Ammon's horn (tissue), 1 donor: ENCODE measurements at regions not wholly inside any gene's neighbourhood (a gene's known extent, or its start where the extent isn't known, plus 50 kb on each side); places are given as distances from the start of the nearest gene placed in this dataset.
A peak's percentile ranks its signal among the peaks of the same experiment; 100 is the strongest.

Experiments
- DNase-seq: peaks from one replicate; pipeline ENCODE4 v3.0.0-alpha.2; 2016; ENCODE audit warnings: low spot score

GRCh38 chr5:5951953-5952352 is 426.4 kb downstream of the MED10 start:
- DNase-seq = no peak

DNA sequence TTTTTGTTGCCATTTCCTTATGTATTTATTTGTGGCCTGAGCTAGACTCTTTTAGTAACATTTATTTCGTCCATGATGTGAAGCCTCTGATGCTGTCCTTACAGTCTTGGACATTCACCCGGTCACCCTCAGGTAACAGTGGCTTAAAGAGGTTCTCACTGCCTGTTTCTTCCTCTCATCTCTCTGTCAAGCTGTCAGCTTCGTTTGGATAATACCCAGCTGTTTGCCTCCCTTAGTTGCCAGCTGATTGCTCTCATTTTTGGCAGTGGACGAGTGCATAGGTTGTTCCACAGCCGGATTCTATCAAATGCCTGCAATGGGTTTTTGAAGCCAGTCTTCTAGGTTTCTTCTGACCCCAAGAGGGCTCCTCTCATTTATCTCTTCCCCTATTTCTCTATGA is 427.7 kb downstream of the MED10 start:
- no peak for DNase-seq

DNA sequence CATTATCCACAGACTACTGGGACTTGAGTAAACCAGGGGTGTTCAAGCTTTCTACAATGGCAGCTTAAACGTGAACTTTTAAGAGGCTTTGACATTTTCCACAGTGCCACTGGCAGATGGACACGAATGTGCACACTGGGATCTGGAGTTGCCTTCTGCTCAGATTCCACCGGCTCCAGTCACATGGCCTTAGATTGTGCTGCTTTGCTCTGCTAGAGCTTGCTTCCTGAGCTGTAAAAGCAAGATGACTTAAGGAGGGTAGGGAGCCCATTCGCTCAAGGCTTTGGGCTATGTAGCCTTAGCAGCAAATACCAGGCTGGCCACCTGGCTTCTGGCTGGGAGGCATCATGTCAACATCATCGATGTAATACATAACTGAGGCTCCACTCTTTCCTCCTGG is 436.9 kb downstream of the MED10 start:
- no peak for DNase-seq

DNA sequence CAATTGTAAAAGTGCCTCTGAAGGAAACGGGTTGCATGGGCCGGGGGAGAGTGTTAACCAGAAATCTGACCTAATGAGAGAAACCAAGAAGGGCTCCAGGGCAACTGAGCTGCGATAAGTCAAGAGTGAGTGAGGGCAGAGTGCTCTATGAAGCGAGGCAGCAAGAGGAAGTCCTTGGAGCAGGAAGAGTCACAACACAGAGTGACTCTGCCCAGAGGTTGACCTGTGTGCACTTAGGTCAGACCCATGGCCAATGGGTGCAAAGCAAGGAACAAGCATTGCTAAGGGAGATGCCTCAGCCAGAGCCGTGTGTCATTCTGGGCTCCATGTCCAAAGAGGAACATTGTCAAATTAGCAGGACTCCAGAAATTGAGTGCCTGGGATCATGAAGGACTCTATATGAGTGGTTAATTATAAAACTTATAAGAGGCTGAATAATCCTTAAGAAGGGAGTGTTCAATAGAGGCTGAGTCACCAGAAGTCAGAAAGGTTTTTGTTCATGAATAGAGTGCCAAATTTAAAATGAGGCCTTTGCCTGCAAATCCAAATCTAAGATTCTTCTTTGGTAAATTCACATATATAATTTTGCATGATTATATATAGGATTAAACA is 438.5 kb downstream of the MED10 start:
- DNase-seq = no peak

DNA sequence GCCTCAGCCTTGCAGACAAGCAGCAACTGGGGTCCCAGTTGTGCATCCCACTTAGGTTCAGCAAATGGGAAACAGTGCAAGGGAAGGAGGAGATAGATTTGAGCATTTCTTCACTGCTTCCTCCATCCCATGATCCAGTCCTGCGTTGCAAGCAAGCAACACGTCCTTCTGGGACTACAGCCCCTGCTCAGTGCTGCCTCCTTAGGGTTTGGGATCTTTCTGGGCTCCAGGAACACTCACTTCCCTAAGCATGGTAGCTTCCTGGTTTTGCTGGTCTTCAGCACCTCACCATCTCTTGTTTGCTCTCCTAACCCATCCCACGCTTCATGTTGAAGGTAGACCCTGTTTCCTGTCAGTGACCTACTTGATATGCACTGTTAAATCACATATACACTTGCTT is 444.7 kb downstream of the MED10 start:
- DNase-seq = no peak

- no peak for DNase-seq
These were observed 445.5 kb downstream of the MED10 start for GRCh38 chr5:5932824-5933223.

- DNase-seq = peak; percentile 15
These were observed 447.8 kb downstream of the MED10 start for GRCh38 chr5:5930561-5930960.

- DNase-seq = peak; percentile 30
These were observed 448.9 kb downstream of the MED10 start for GRCh38 chr5:5929291-5930020.

GRCh38 chr5:5925191-5925590 is 453.2 kb downstream of the MED10 start:
- no peak for DNase-seq

GRCh38 chr5:5919411-5919810 is 458.9 kb downstream of the MED10 start:
- DNase-seq = no peak

DNA sequence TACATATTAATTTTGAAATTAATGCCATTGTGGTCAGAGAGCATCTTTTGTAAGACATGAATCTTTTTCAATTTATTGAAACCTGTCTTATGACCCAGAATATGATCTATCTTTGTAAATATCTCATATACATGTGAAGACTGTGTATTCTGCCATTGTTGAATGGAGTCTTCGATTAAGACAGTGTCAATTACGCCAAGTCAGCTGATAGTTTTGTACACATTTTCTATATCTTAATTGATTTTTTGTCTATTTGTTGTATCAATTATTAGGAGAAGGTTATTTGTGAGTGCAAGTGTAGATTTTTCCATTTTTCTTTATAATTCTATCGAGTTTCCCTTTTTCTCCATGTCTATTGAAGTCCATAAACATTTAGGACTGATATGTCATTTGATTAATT is 471.6 kb downstream of the MED10 start:
- DNase-seq = no peak

GRCh38 chr5:5905186-5905585 is 473.2 kb downstream of the MED10 start:
- DNase-seq = no peak

GRCh38 chr5:5904113-5904512 is 474.2 kb downstream of the MED10 start:
- no peak for DNase-seq

DNA sequence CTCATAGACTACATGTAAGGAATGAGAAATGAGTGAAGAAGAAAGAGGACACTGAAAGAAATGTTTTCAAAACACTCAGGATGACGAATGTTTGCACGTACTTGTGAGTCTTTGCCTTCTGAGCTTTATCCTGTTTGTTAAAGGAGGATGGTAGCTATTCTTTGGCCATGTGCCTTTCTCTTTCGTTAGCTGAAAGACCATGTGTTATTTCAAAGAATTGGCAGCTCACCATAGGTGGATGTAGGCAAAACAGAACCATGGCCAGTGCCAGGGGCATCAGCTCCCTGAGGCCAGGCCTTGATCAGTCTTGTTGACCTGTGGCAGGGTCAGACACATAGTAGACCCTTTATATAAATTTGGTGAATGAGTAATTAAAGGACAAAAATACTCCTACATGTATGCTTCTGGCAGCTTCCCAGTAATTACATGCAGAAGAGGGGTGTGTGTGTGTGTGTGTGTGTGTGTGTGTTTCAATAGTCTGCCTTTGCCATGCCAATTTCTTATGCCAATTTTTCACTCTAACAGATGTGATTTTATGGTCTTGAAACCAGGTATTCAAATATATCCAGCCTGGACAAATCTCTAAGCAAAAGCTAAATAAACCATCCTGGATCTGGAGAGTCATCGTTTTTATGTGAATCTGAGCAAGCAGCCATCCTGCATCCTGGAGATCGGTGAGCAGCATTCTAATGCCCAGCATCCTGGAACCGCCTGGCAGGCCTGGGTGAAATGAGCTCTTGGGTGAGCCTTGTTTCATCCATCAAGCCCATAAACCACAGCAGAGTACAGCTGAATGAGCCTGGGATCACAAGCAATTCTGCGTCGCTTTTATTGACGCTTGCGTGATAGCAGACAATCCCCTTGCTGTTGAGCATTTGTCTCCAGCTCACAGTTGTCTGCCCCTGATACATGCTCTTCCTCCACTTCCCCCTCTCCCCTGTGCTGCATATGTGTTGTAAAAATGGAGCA is 475.4 kb downstream of the MED10 start:
- DNase-seq = no peak

- no peak for DNase-seq
These were observed 477.9 kb downstream of the ICE1 start for GRCh38 chr5:5900350-5900749.

DNA sequence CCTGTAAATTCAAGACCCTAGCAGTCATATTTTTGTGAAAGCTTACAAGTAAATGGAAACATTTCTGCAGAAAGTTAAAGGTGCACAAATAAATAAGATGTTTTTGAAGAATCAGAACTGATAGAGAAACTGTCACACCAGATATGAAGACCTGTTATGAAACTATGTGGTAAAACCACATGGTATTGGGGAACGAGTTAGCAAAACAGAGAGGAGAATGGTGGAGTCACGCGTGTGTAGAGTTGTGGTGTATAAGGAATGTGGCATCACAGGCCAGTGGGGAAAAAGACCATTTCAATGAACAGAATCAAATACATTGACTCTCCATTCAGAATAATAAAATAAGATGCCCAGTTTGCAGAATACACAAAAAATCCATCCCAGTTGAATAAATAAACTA is 477.2 kb downstream of the ICE1 start:
- no peak for DNase-seq

- no peak for DNase-seq
These were observed 465.8 kb downstream of the ICE1 start for GRCh38 chr5:5888284-5888683.

- DNase-seq = no peak
These were observed 465.4 kb downstream of the ICE1 start for GRCh38 chr5:5887833-5888232.

- no peak for DNase-seq
These were observed 464.5 kb downstream of the ICE1 start for GRCh38 chr5:5886812-5887486.

DNA sequence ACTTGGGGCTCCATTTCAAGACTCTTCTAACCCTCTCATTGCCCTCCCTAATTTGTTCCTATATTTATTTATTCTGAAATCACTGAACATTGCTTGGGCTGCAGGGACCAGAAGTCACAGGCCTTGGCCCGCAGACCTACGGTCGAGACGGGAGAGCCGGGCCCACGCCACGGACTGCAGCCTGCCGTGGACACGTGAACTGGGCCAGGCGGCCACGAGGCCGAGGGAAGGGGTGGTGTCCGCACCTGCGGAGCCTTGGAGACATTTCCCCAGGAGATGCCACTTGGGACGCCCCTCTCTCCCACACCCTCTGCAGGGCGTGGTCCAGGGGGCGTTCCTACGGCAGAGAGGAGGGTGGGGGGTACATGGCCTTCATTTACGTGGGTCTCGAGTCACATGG is 463.9 kb downstream of the ICE1 start:
- no peak for DNase-seq

DNA sequence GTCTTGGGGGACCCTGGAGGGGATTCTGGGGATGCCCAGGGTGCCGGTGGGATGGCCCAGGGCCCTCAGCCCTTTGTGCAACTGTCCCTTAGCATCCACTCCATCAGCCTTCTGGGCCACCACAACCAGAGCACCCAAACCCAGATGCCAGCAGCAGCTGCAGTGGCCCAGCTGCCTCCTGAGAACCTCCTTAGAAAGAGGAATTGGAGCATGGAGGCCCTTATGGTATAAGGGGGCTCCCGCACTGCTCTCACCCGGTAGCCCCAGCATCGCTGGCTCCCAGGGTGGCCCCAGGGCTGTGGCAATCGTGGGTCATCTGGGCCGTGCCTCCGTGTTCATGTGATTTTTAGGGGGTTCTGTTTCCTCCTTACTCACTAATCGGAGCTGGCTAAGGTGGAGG is 463.3 kb downstream of the ICE1 start:
- DNase-seq = no peak

DNA sequence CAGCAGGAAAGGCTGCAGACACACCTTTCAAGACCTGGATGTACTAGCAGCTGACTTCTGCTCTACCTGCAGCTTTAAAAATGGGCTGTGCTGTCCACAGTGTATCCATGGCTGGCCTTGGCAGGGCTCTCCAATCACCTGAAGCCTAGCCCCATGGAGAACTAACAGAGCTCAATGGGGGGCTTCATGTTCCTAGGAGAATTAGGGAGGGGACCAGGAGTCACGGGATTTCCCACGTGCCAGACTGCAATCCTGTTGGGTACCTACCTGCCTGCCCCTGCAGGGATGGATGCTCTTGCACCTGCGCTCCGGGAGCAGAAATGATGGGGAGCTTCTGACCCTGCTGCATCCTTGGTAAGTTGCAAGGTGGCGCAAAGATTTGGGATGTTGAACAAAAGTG is 462.1 kb downstream of the ICE1 start:
- no peak for DNase-seq
